HEK293 (cell line): ENCODE measurements at regions not wholly inside any gene's neighbourhood (a gene's known extent, or its start where the extent isn't known, plus 50 kb on each side); places are given as distances from the start of the nearest gene placed in this dataset.

ENCODE experiments used
- PATZ1 ChIP-seq: fragments of 450-650 bp; formaldehyde crosslinking; IDR thresholded peaks from 2 replicates; pipeline ENCODE4 v1.5.1; 2016; ENCODE audit warnings: missing biosample characterization, missing genetic modification characterization
- SP2 ChIP-seq: fragments of 450-650 bp; formaldehyde crosslinking; IDR thresholded peaks from 2 replicates; pipeline ENCODE4 v1.5.1; 2016; ENCODE audit warnings: missing biosample characterization, missing genetic modification characterization
- ZBTB20 ChIP-seq: fragments of 450-650 bp; formaldehyde crosslinking; IDR thresholded peaks from 2 replicates; pipeline ENCODE4 v1.5.1; 2016; ENCODE audit warnings: missing biosample characterization, missing genetic modification characterization
- ZNF174 ChIP-seq: fragments of 450-650 bp; formaldehyde crosslinking; IDR thresholded peaks from 2 replicates; pipeline ENCODE4 v1.5.0; 2017; ENCODE audit warnings: missing biosample characterization, mild to moderate bottlenecking, missing genetic modification characterization
- ZNF23 ChIP-seq: fragments of 450-650 bp; formaldehyde crosslinking; IDR thresholded peaks from 2 replicates; pipeline ENCODE4 v1.5.1; 2016; ENCODE audit warnings: missing biosample characterization, missing genetic modification characterization, borderline replicate concordance
- ZNF239 ChIP-seq: fragments of 450-650 bp; formaldehyde crosslinking; IDR thresholded peaks from 2 replicates; pipeline ENCODE4 v1.5.1; 2016; ENCODE audit warnings: missing biosample characterization, missing genetic modification characterization
- ZNF24 ChIP-seq: fragments of 450-650 bp; formaldehyde crosslinking; IDR thresholded peaks from 2 replicates; pipeline ENCODE4 v1.5.1; 2016; ENCODE audit warnings: missing biosample characterization, missing genetic modification characterization
- ZNF449 ChIP-seq: fragments of 450-650 bp; formaldehyde crosslinking; IDR thresholded peaks from 2 replicates; pipeline ENCODE4 v1.5.1; 2017; ENCODE audit warnings: missing biosample characterization, mild to moderate bottlenecking, missing genetic modification characterization, moderate library complexity
- ZNF529 ChIP-seq: fragments of 450-650 bp; formaldehyde crosslinking; IDR thresholded peaks from 2 replicates; pipeline ENCODE4 v1.5.1; 2017; ENCODE audit warnings: missing genetic modification characterization, missing biosample characterization; ENCODE audit not compliant: insufficient replicate concordance
- ZNF561 ChIP-seq: fragments of 450-650 bp; IDR thresholded peaks from 2 replicates; pipeline ENCODE4 v1.5.1; 2018; ENCODE audit warnings: missing biosample characterization, missing genetic modification characterization, borderline replicate concordance
- ZNF610 ChIP-seq: fragments of 450-650 bp; formaldehyde crosslinking; IDR thresholded peaks from 2 replicates; pipeline ENCODE4 v1.5.1; 2016; ENCODE audit warnings: missing biosample characterization, missing genetic modification characterization, borderline replicate concordance
- ZNF768 ChIP-seq: fragments of 450-650 bp; formaldehyde crosslinking; IDR thresholded peaks from 2 replicates; pipeline ENCODE4 v1.5.1; 2018; ENCODE audit warnings: missing biosample characterization, mild to moderate bottlenecking, missing genetic modification characterization
- TF ChIP-seq, protein P1 (sequence below): fragments of 450-650 bp; formaldehyde crosslinking; IDR thresholded peaks from 2 replicates; pipeline ENCODE4 v1.5.1; 2016; ENCODE audit warnings: missing biosample characterization, missing genetic modification characterization
- TF ChIP-seq, protein P2 (sequence below): sonication (generic); formaldehyde crosslinking; IDR thresholded peaks from 2 replicates; pipeline ENCODE4 v1.8.1; 2022; ENCODE audit warnings: mild to moderate bottlenecking, moderate library complexity, missing genetic modification reagents

DNA sequence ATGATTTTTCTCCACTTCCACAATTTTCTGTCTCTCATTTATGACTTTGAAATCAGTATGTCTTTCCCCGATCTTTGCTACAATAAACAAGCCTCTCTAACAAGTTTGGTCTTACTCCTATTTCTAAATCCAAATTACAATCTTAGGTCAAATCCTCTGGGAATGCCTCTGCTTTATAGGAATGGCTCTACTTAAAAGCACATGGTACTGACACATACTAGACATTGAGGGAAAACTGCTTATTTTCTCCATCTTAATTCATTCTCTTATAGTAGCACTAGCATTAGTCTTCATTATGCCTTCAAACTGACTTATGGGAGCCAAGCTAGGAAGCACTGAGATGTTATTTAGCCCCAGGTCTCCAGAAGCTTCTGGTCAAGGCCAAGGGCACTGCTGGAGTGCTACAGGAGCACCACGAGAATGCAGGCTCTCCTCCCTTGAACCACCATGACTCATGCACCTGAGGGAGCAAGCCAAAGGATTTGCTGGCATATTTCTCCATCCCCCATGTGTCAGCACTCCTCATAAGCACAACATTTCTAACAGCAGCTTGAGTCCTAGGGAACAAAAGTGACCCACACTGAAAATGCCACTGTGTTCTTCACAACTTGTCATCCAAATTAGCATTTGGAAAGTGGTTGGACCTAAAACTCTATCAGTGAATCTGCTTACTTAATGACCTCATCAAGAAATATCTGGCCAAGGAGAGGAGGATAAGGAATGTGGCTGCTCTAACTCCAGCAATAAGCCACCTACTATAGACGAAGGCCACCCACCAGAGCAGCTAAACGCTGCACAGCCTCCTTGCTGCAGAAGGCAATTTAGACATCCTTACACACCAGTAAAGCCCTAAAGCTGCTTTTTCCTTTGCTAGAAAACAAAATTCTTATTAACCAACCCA, 156.8 kb upstream of the KCNQ5 start:
- TF ChIP-seq PATZ1 (tag by site-specific recombination) (no peak), ZNF23 (tag by site-specific recombination) (no peak), ZNF449 (tag by site-specific recombination) (no peak), ZNF529 (tag by site-specific recombination) (no peak), ZBTB20 (tag by site-specific recombination) (no peak), ZNF768 (no peak), ZNF24 (tag by site-specific recombination) (no peak), SP2 (tag by site-specific recombination) (no peak), ZNF174 (tag by site-specific recombination) (no peak), ZNF610 (no peak), ZNF561 (no peak), ZNF239 (tag by site-specific recombination) (no peak)
- TF ChIP-seq, protein P1, sequence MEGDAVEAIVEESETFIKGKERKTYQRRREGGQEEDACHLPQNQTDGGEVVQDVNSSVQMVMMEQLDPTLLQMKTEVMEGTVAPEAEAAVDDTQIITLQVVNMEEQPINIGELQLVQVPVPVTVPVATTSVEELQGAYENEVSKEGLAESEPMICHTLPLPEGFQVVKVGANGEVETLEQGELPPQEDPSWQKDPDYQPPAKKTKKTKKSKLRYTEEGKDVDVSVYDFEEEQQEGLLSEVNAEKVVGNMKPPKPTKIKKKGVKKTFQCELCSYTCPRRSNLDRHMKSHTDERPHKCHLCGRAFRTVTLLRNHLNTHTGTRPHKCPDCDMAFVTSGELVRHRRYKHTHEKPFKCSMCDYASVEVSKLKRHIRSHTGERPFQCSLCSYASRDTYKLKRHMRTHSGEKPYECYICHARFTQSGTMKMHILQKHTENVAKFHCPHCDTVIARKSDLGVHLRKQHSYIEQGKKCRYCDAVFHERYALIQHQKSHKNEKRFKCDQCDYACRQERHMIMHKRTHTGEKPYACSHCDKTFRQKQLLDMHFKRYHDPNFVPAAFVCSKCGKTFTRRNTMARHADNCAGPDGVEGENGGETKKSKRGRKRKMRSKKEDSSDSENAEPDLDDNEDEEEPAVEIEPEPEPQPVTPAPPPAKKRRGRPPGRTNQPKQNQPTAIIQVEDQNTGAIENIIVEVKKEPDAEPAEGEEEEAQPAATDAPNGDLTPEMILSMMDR, result no peak
- TF ChIP-seq, protein P2, sequence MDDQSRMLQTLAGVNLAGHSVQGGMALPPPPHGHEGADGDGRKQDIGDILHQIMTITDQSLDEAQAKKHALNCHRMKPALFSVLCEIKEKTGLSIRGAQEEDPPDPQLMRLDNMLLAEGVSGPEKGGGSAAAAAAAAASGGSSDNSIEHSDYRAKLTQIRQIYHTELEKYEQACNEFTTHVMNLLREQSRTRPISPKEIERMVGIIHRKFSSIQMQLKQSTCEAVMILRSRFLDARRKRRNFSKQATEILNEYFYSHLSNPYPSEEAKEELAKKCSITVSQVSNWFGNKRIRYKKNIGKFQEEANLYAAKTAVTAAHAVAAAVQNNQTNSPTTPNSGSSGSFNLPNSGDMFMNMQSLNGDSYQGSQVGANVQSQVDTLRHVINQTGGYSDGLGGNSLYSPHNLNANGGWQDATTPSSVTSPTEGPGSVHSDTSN (CRISPR knock-in tag), result no peak
